ENCODE measurements at regions not wholly inside any gene's neighbourhood (a gene's known extent, or its start where the extent isn't known, plus 50 kb on each side); places are given as distances from the start of the nearest gene placed in this dataset.

GRCh38 chr22:22159384-22159783, 85.2 kb upstream of the VPREB1 start:
- Histone ChIP-seq H3K27me3 (replicated peaks) (peaks cover 15% of the 10 kb centered on the region), H3K36me3 (replicated peaks) (no peaks in the 10 kb centered on the region), H3K4me3 (ENCODE audit: low read depth, low read length) (no peak overlapping the region), H3K27ac (no peak overlapping the region)
- no peak for DNase-seq
- no peak for TF ChIP-seq CTCF (IDR thresholded peaks at IDR 0.05; ENCODE audit: low read depth, low read length, missing control alignments)
- in situ Hi-C loops (cut with HindIII; ENCODE audit: low pct_ligation_motif_present, low sequenced_read_pairs): no loop called here

GRCh38 chr22:22158965-22159364, 85.6 kb upstream of the VPREB1 start:
- DNase-seq: no peak
- no peak overlapping the region for H3K4me3 ChIP-seq (ENCODE audit: low read depth, low read length)
- H3K27me3 ChIP-seq (replicated peaks): peaks cover 15% of the 10 kb centered on the region
- no peaks in the 10 kb centered on the region for H3K36me3 ChIP-seq (replicated peaks)
- in situ Hi-C loops (cut with HindIII; ENCODE audit: low pct_ligation_motif_present, low sequenced_read_pairs): no loop called here
- H3K27ac ChIP-seq: no peak overlapping the region
- TF ChIP-seq CTCF (IDR thresholded peaks at IDR 0.05; ENCODE audit: low read depth, low read length, missing control alignments): no peak

- Histone ChIP-seq H3K27ac (no peak overlapping the region), H3K36me3 (replicated peaks) (no peaks in the 10 kb centered on the region), H3K27me3 (replicated peaks) (peaks cover 13% of the 10 kb centered on the region), H3K4me3 (ENCODE audit: low read depth, low read length) (no peak overlapping the region)
- in situ Hi-C loops (cut with HindIII; ENCODE audit: low pct_ligation_motif_present, low sequenced_read_pairs): no loop called here
- no peak for TF ChIP-seq CTCF (IDR thresholded peaks at IDR 0.05; ENCODE audit: low read depth, low read length, missing control alignments)
- no peak for DNase-seq
These were observed 86.3 kb upstream of the VPREB1 start for GRCh38 chr22:22158207-22158816.

GRCh38 chr22:22157348-22157725, 87.2 kb upstream of the VPREB1 start:
- DNase-seq: no peak
- Histone ChIP-seq H3K27me3 (replicated peaks) (peaks cover 12% of the 10 kb centered on the region), H3K36me3 (replicated peaks) (no peaks in the 10 kb centered on the region), H3K27ac (no peak overlapping the region), H3K4me3 (ENCODE audit: low read depth, low read length) (no peak overlapping the region)
- in situ Hi-C loops (cut with HindIII; ENCODE audit: low pct_ligation_motif_present, low sequenced_read_pairs): no loop called here
- no peak for TF ChIP-seq CTCF (IDR thresholded peaks at IDR 0.05; ENCODE audit: low read depth, low read length, missing control alignments)

GRCh38 chr22:22156716-22157347, 87.8 kb upstream of the VPREB1 start:
- in situ Hi-C loops (cut with HindIII; ENCODE audit: low pct_ligation_motif_present, low sequenced_read_pairs): no loop called here
- H3K4me3 ChIP-seq (ENCODE audit: low read depth, low read length): no peak overlapping the region
- DNase-seq: peak; percentile 62
- H3K36me3 ChIP-seq (replicated peaks): no peaks in the 10 kb centered on the region
- H3K27me3 ChIP-seq (replicated peaks): peaks cover 9% of the 10 kb centered on the region
- TF ChIP-seq CTCF (IDR thresholded peaks at IDR 0.05; ENCODE audit: low read depth, low read length, missing control alignments): peak; percentile 84
- no peak overlapping the region for H3K27ac ChIP-seq

- peaks cover 9% of the 10 kb centered on the region for H3K27me3 ChIP-seq (replicated peaks)
- no peak overlapping the region for H3K4me3 ChIP-seq (ENCODE audit: low read depth, low read length)
- in situ Hi-C loops (cut with HindIII; ENCODE audit: low pct_ligation_motif_present, low sequenced_read_pairs): no loop called here
- no peaks in the 10 kb centered on the region for H3K36me3 ChIP-seq (replicated peaks)
- DNase-seq: no peak
- H3K27ac ChIP-seq: no peak overlapping the region
- TF ChIP-seq CTCF (IDR thresholded peaks at IDR 0.05; ENCODE audit: low read depth, low read length, missing control alignments): no peak
These were observed 88.3 kb upstream of the VPREB1 start for GRCh38 chr22:22156348-22156715.

All from brain microvascular endothelial cell (primary cell).